HG03460 (cell line): ENCODE measurements at regions not wholly inside any gene's neighbourhood (a gene's known extent, or its start where the extent isn't known, plus 50 kb on each side); places are given as distances from the start of the nearest gene placed in this dataset.

Experiments used
- ATAC-seq: cut with Tn5 transposase; IDR thresholded peaks from one replicate; pipeline ENCODE4 v1.9.1; 2021; ENCODE audit not compliant: unreplicated experiment

DNA sequence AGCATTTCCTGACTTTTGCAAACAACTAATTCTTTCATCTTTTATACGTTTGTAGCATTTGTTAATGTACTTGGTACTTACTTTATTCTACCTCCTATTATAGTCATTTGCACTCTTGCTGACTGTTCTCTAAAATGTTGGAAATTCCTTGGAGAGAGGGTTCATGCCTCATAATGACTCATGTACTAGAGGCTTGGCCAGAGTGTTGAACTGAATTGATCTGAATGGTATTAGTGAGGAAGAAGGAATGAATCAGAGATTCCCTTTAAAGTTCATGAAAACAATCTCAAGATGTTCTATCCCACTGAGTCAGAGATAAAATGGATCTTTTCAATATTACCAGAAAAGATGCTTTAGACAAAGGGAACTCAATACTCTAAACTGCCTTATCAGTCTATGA, 383.4 kb downstream of the SEC16B start:
- ATAC-seq = no peak

- no peak for ATAC-seq
Observed at GRCh38 chr1:177585302-177586220, 384.3 kb downstream of the SEC16B start.

DNA sequence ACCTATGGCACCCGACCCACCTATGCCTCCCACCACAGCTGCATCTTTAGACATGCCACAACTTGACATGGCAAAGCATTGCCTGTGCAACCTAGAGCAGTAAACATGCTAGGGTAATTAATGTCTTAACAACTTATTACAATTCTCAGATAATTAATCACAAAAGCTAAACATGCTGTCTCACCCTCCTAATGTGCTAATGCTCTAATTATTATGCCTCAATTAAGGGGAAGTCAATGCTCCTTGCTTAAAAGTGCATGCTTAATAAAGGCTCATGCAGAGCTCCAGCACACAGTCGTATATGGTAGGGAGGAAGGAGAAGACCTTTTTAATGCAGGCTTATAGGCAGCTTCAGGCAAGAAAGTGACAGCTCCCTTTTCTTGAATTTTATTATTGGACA, 396.0 kb downstream of the SEC16B start:
- no peak for ATAC-seq

DNA sequence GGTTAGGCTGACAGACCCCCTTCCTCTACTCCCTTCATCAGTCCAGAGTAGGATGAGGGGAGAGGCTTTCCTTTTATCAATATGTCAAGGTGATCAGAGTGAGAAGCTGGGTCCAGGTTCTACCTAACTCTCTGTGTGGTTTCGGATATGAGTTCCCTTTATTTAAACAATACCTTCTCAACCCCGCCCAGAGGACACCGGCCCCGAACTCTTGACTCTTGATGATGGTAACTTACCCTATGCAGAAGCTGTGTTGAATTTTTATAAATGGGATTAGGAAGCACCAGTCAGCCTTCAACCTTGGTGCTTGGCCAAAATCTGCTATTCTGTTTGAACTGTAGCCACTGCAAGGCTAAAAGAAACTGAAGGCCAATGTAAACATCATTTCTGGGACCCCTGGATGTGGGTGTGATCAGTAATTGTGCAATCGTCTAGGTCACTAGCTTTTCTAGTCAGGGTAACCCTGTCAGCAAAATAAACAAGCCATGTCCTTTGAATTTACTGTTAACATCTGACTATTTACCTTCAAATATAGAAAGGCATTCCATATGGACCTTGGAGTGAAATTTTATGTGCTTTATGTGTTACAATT, 398.3 kb downstream of the SEC16B start:
- no peak for ATAC-seq

DNA sequence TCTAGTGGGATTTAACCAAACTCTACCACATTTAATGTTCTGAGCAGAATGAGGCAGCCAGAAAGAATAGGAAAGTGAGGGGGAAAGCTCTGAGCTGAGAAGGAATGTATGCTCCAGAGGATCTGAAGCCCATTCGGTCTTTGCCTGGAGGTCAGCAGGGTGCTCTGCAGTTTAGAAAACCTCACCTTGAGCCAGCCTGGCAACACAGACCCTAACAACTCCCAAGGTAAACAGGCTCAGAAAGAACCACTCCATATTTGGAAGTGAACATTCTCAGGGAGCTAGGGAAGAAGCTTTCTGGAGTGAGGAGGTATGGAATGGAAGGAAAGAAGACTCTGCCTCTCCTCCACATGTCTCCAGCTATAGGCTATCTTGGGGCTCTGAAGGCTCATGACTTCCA, 398.8 kb downstream of the SEC16B start:
- ATAC-seq = no peak

DNA sequence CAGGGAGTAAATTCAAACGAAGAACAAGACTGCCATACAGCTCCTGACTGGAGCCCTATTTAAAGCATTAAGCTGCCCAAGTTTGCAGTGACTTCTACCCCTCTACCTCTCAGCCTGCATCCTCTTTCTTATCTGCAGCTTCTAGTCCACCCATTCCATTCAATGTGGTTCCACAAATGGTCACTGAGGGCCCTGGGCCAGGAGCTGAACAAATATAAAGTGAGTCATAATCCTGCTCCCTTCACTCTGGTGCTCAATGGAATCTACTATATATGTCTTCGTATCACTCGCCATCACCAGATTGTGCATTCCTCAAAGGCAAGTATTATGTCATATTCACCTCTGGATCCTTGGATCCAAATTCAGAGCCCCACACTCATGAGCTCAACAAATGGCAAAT, 398.7 kb downstream of the BRINP2 start:
- ATAC-seq = no peak

DNA sequence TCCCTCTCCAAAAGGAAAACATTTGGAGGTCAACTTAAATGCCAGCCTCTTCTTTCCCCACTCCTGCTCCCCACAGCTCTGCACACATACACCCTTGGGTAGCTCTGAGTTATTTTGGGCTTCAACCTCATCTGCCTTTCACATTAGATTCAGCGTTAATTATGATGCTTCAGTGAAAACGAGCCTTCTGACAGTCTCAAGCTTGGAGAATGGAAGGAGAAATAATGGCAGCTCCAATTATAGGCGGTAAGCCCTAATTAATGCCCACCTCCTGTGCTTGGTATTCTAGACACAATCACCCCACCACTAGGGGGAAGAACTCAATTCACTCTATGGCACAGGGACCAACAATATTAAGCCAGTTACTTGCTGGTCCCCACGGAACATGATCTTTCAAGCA, 397.9 kb downstream of the BRINP2 start:
- no peak for ATAC-seq

GRCh38 chr1:177567393-177567792, 396.6 kb downstream of the BRINP2 start:
- ATAC-seq = no peak

GRCh38 chr1:177566495-177566894, 395.7 kb downstream of the BRINP2 start:
- ATAC-seq = no peak

DNA sequence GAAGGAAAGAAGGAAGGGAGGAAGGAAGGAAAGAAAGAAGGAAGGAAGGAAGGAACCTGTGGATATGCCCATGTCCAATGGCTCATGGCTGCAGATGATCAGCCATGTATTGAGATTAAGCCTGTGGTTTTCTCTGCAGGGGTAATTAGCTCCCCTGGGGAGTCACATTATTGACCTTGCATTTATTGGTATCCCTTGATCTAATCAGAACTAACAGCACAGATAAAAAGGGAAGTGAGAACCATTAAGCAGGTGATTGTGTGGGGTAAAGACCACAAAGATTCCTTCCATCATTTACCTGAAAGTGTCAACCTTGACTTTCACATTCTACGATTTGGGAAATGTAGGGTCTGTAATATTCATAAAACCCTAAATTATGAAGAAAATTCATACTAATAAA, 390.7 kb downstream of the BRINP2 start:
- ATAC-seq = no peak

GRCh38 chr1:177558372-177558771, 387.6 kb downstream of the BRINP2 start:
- ATAC-seq = no peak

- no peak for ATAC-seq
Observed at GRCh38 chr1:177556163-177556562, 385.4 kb downstream of the BRINP2 start.

- no peak for ATAC-seq
Observed at GRCh38 chr1:177547200-177547599, 376.4 kb downstream of the BRINP2 start.

DNA sequence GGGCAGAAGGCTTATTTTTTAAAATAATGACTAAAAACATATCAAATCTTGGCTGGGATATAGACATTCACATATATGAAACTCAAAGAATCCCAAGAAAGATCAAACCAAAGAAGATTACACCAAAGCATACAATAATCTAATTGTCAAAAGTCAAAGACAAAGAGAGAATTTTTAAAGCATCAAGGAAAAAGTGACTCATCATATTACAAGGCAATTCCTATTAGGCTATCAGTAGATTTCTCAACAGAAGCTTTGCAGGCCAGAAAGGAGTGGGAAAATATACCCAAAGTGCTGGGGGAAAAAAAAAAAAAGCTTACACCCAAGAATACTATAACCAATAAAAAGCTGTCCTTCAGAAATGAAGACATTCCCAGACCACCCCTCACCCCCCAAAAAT, 375.6 kb downstream of the BRINP2 start:
- no peak for ATAC-seq

DNA sequence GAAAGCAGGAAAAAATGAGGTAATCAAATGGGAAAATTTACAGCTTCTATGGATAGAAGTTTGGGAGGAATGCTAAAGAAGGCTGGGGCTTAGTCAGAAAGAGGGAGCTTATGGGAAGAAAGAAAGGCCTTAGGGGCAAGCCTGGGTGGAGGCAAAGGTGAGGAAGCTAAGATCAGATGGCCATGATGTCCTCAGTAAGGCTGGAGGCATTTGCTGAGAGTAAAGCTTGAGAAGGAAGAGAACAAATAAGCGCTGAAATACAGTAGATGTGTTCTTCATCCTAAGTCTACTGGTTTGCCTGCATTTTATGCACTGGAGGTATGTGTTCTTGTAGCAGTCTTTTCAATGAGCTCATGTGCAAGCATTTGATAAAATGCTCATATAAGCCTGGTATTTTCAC, 355.4 kb downstream of the BRINP2 start:
- no peak for ATAC-seq

- no peak for ATAC-seq
Observed at GRCh38 chr1:177525176-177525575, 354.4 kb downstream of the BRINP2 start.

DNA sequence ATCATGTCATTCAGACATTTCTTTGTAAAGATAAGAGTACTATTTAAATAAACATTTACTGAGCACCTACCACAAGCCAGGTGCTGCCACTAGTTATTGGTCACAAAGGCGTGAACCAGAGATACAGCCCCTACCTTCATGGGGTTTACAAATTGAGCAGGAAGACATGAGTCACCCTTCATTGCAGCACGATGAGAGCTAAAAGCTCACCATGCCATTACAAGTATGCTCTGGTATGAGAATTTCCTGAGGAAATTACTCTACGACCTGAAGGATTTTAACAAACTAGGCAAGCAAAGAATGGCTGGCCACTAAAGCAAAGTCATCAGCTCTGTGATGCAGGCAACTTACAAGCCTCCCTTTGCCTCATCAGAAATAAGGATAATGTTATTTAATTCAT, 346.8 kb downstream of the BRINP2 start:
- ATAC-seq = no peak

GRCh38 chr1:177514207-177514606, 343.4 kb downstream of the BRINP2 start:
- ATAC-seq = no peak

- no peak for ATAC-seq
Observed at GRCh38 chr1:177511036-177511435, 340.3 kb downstream of the BRINP2 start.

DNA sequence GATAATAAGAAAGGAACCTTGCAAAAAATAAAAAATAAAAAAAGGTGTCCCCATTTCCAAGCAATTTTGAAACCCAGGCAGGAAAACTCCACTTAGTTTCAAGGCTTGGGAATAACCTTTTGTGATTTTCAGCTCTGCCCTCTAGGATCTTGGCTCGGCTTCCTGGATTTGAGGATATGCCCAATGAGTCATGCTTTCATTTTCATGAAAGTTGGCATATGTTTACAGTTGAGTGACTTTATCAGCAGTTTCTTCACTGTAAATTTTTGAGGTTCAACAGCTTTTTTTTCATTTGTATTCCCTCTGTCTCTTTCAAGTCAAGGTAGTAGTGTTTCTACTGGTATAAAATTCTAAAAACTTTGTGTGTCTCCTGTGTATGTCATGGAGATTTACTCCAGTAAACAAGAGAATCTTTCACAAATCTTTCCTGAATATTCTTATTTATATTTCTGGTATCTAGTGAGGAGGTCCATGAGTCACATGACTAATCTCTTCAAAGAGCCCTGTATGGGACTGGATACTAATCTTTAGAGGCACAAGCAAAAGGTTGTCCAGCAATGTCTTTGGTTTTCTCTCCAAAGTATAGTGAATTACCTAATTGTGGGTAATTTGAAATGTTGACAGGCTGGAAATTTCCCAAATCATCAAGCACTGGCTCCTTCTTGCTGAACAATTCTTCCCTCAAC, 335.3 kb downstream of the BRINP2 start:
- ATAC-seq = no peak

- ATAC-seq = no peak
Observed at GRCh38 chr1:177495878-177496277, 325.1 kb downstream of the BRINP2 start.

- no peak for ATAC-seq
Observed at GRCh38 chr1:177490786-177491185, 320.0 kb downstream of the BRINP2 start.
